Fibroblast of lung (primary cell): ENCODE measurements at regions not wholly inside any gene's neighbourhood (a gene's known extent, or its start where the extent isn't known, plus 50 kb on each side); places are given as distances from the start of the nearest gene placed in this dataset.

Source experiments
- EZH2 ChIP-seq: IDR thresholded peaks from 2 replicates; pipeline ENCODE4 v1.5.1; 2012; ENCODE audit warnings: low read length, control low read depth, mild to moderate bottlenecking; ENCODE audit errors: missing control alignments
- TF ChIP-seq, protein P1 (sequence below), 2 donors: IDR thresholded peaks in 1 of 2; conservative IDR thresholded peaks in 1 of 2; 1 replicate in 1 of 2; 2 replicates in 1 of 2; pipeline ENCODE4 v1.5.1; 2011 to 2012; ENCODE audit warnings: low read length in 2 of 2, control low read depth in 1 of 2, inconsistent platforms in 1 of 2, low read depth in 1 of 2, mild to moderate bottlenecking in 1 of 2

DNA sequence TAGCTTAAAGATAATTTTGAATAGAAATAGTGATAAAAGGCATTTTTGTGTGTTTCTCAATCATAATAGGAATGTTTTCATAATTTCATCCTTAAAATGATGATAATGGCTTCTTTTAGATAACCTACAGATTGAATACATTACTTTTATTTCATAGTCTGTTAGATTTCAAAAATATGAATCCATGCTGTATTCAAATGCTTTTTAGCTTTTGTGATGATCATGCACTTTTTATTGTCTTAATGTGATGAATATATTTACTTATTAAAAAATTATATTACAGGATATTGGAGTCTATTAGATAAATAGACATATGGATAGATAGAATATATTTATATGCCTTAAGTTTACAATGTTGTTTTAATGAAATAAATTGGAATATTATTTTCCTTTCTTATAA lies 886.8 kb upstream of the NOVA1 start:
- TF ChIP-seq EZH2 = no peak
- TF ChIP-seq, protein P1, sequence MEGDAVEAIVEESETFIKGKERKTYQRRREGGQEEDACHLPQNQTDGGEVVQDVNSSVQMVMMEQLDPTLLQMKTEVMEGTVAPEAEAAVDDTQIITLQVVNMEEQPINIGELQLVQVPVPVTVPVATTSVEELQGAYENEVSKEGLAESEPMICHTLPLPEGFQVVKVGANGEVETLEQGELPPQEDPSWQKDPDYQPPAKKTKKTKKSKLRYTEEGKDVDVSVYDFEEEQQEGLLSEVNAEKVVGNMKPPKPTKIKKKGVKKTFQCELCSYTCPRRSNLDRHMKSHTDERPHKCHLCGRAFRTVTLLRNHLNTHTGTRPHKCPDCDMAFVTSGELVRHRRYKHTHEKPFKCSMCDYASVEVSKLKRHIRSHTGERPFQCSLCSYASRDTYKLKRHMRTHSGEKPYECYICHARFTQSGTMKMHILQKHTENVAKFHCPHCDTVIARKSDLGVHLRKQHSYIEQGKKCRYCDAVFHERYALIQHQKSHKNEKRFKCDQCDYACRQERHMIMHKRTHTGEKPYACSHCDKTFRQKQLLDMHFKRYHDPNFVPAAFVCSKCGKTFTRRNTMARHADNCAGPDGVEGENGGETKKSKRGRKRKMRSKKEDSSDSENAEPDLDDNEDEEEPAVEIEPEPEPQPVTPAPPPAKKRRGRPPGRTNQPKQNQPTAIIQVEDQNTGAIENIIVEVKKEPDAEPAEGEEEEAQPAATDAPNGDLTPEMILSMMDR (conservative IDR thresholded peaks at IDR 0.05 in 1 of 2, IDR thresholded peaks at IDR 0.05 in 1 of 2; ENCODE audit: low read depth in 1 of 2, low read length in 2 of 2) = no peak
